ENCODE measurements at regions not wholly inside any gene's neighbourhood (a gene's known extent, or its start where the extent isn't known, plus 50 kb on each side); places are given as distances from the start of the nearest gene placed in this dataset.

DNA sequence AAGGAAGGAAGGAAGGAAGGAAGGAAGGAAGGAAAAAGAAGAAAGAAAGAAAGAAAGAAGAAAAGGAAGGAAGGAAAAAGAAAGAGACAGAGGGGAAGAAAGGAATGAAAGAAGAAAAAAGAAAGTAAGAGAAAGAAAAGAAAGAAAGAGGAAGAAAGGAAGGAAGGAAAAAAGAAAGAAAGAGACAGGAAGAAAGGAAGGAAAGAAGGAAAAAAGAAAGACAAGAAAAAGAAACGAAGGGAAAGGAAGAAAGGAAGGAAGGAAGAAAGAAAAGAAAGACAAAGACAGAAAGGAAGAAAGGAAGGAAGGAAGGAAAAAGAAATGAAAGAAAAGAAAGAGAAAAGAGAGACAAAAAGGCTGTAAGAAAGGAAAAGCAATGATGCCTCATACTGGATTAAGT lies 101.1 kb upstream of the PPP2R3B start:
- DNase-seq, result no peak
- Histone ChIP-seq H3K4ac (ENCODE audit: low read depth, low read length) (no peak overlapping the region), H4K5ac (ENCODE audit: insufficient read length, low read depth, low read length) (no peak overlapping the region), H3K27me3 (ENCODE audit: insufficient read depth, low read length) (no peaks in the 10 kb centered on the region), H3K23ac (ENCODE audit: insufficient read length, low read depth, low read length) (no peak overlapping the region), H2BK15ac (ENCODE audit: low read depth, low read length) (no peak overlapping the region), H2AK5ac (ENCODE audit: insufficient read length, low read length) (no peak overlapping the region), H3K23me2 (ENCODE audit: insufficient read length, low read depth, low read length, poor library complexity, severe bottlenecking) (no peaks in the 10 kb centered on the region), H3T11ph (ENCODE audit: low read length) (no peak overlapping the region), H3K4me1 (ENCODE audit: insufficient read depth, low read length) (no peaks in the 10 kb centered on the region), H3K9me3 (ENCODE audit: control insufficient read depth, low read depth, low read length) (no peaks in the 10 kb centered on the region), H2AFZ (ENCODE audit: low read length) (no peak overlapping the region), H2BK12ac (ENCODE audit: insufficient read length, low read depth, low read length) (no peak overlapping the region), H4K91ac (ENCODE audit: insufficient read length, low read depth, low read length) (no peak overlapping the region), H3K79me1 (ENCODE audit: insufficient read depth, low read depth, low read length, poor library complexity, severe bottlenecking) (no peaks in the 10 kb centered on the region), H3K79me2 (ENCODE audit: insufficient read depth, low read length) (no peaks in the 10 kb centered on the region), H2BK120ac (ENCODE audit: low read depth, low read length, poor library complexity, severe bottlenecking) (no peak overlapping the region), H3K56ac (ENCODE audit: insufficient read length, low read depth, low read length) (no peak overlapping the region), H3K18ac (ENCODE audit: insufficient read length, low read depth, low read length) (no peak overlapping the region), H4K8ac (replicated peaks; ENCODE audit: insufficient read length, low read depth, low read length) (no peak overlapping the region), H3K4me2 (ENCODE audit: insufficient read depth, insufficient read length, low read length) (no peak overlapping the region), H3K9ac (ENCODE audit: extremely low read depth, insufficient read length, low read length) (no peak overlapping the region), H2BK20ac (ENCODE audit: low read depth, low read length, poor library complexity, severe bottlenecking) (no peak overlapping the region), H4K20me1 (ENCODE audit: control insufficient read depth, insufficient read depth, insufficient read length) (no peaks in the 10 kb centered on the region), H3K14ac (ENCODE audit: insufficient read depth, low read length) (no peak overlapping the region), H3K27ac (ENCODE audit: insufficient read length, low read depth, low read length) (no peak overlapping the region), H2BK5ac (ENCODE audit: insufficient read length, low read length) (no peak overlapping the region)
- Mint-ChIP-seq H3K27ac (no peak overlapping the region; a peak in 2 of 7 replicates), H3K27me3 (ENCODE audit: low read depth) (peaks cover 18% of the 10 kb centered on the region), H3K36me3 (ENCODE audit: insufficient read depth in 1 of 3, low read depth in 3 of 3) (peaks cover 0 to 5% (median 0%) of the 10 kb centered on the region in 3 experiments; a peak in 2 of 7 replicates), H3K9me3 (no peaks in the 10 kb centered on the region; a peak in 1 of 5 replicates), H3K4me1 (peaks cover 2% of the 10 kb centered on the region in 2 experiments; a peak in 3 of 4 replicates), H3K4me3 (no peak overlapping the region)
- TF ChIP-seq CTCF (conservative IDR thresholded peaks at IDR 0.05), result no peak
- WGBS (ENCODE audit: extremely low coverage, insufficient read length, low lambda C conversion rate), result no CpG with 5 or more reads among the region's 1 CpG
